Mesodermal cell (in vitro differentiated cells): ENCODE measurements at regions not wholly inside any gene's neighbourhood (a gene's known extent, or its start where the extent isn't known, plus 50 kb on each side); places are given as distances from the start of the nearest gene placed in this dataset.

Source experiments
- H3K27ac ChIP-seq: 2 replicates; pipeline ENCODE4 v1.7.0; 2013; ENCODE audit warnings: mild to moderate bottlenecking, low read depth, low read length, moderate library complexity; ENCODE audit not compliant: severe bottlenecking
- H3K36me3 ChIP-seq: 2 replicates; pipeline ENCODE4 v1.7.1; 2013; ENCODE audit warnings: mild to moderate bottlenecking, low read length, moderate library complexity; ENCODE audit not compliant: control insufficient read depth, insufficient read depth
- H3K4me1 ChIP-seq: one replicate; pipeline ENCODE4 v1.7.1; 2013; ENCODE audit warnings: mild to moderate bottlenecking, low read length; ENCODE audit not compliant: insufficient read depth, control insufficient read depth, poor library complexity, severe bottlenecking
- H3K4me3 ChIP-seq: 2 replicates; pipeline ENCODE4 v1.7.0; 2013; ENCODE audit warnings: low read length, control low read depth, mild to moderate bottlenecking; ENCODE audit not compliant: insufficient read depth, poor library complexity, severe bottlenecking; ENCODE audit errors: extremely low read depth
- H3K9me3 ChIP-seq: 2 replicates; pipeline ENCODE4 v1.7.1; 2013; ENCODE audit warnings: mild to moderate bottlenecking, low read length, moderate library complexity; ENCODE audit not compliant: control insufficient read depth
- WGBS, 2 experiments: methylation state at CpG; one replicate each; pipeline ENCODE4 v1.1.5; 2013; ENCODE audit warnings: missing lambda C conversion rate in 2 of 2; ENCODE audit not compliant: insufficient coverage in 2 of 2; 5-methylcytosine and 5-hydroxymethylcytosine counted together

GRCh38 chr14:98695809-98696208, 576.2 kb downstream of the BCL11B start:
- no peaks in the 10 kb centered on the region for H3K4me1 ChIP-seq
- no peaks in the 10 kb centered on the region for H3K36me3 ChIP-seq
- 50 to 65% methylated on average over 1 of the region's 1 CpG for WGBS, 2 experiments
- no peaks in the 10 kb centered on the region for H3K9me3 ChIP-seq
- no peak overlapping the region for H3K4me3 ChIP-seq
- no peak overlapping the region for H3K27ac ChIP-seq

GRCh38 chr14:98698341-98698740, 573.7 kb downstream of the BCL11B start:
- H3K27ac ChIP-seq, result no peak overlapping the region
- no peaks in the 10 kb centered on the region for H3K4me1 ChIP-seq
- no peaks in the 10 kb centered on the region for H3K9me3 ChIP-seq
- 88% methylated on average over 1 of the region's 3 CpGs; no CpG with 5 or more reads in 1 of the 2 experiments for WGBS, 2 experiments
- H3K36me3 ChIP-seq, result no peaks in the 10 kb centered on the region
- H3K4me3 ChIP-seq, result no peak overlapping the region

GRCh38 chr14:98700748-98701147, 571.2 kb downstream of the BCL11B start:
- Histone ChIP-seq H3K36me3 (no peaks in the 10 kb centered on the region), H3K4me1 (no peaks in the 10 kb centered on the region), H3K9me3 (no peaks in the 10 kb centered on the region), H3K4me3 (no peak overlapping the region), H3K27ac (no peak overlapping the region)
- 80% methylated on average over 3 of the region's 3 CpGs; no CpG with 5 or more reads in 1 of the 2 experiments for WGBS, 2 experiments

GRCh38 chr14:98701377-98701776, 570.6 kb downstream of the BCL11B start:
- no peak overlapping the region for H3K4me3 ChIP-seq
- no peaks in the 10 kb centered on the region for H3K36me3 ChIP-seq
- no peaks in the 10 kb centered on the region for H3K9me3 ChIP-seq
- H3K4me1 ChIP-seq, result no peaks in the 10 kb centered on the region
- 64 to 97% methylated on average over 3 of the region's 5 CpGs for WGBS, 2 experiments
- H3K27ac ChIP-seq, result no peak overlapping the region

- 49 to 57% methylated on average over 3 of the region's 3 CpGs for WGBS, 2 experiments
- no peaks in the 10 kb centered on the region for H3K4me1 ChIP-seq
- H3K4me3 ChIP-seq, result no peak overlapping the region
- no peaks in the 10 kb centered on the region for H3K36me3 ChIP-seq
- H3K9me3 ChIP-seq, result no peaks in the 10 kb centered on the region
- H3K27ac ChIP-seq, result no peak overlapping the region
Measured at GRCh38 chr14:98704441-98704840, 567.6 kb downstream of the BCL11B start.

- H3K4me1 ChIP-seq, result no peaks in the 10 kb centered on the region
- H3K27ac ChIP-seq, result no peak overlapping the region
- 63% methylated on average over 3 of the region's 7 CpGs; no CpG with 5 or more reads in 1 of the 2 experiments for WGBS, 2 experiments
- no peaks in the 10 kb centered on the region for H3K36me3 ChIP-seq
- no peaks in the 10 kb centered on the region for H3K9me3 ChIP-seq
- H3K4me3 ChIP-seq, result no peak overlapping the region
Measured at GRCh38 chr14:98705871-98706300, 566.1 kb downstream of the BCL11B start.

- Histone ChIP-seq H3K4me3 (no peak overlapping the region), H3K9me3 (no peaks in the 10 kb centered on the region), H3K4me1 (no peaks in the 10 kb centered on the region), H3K27ac (no peak overlapping the region), H3K36me3 (no peaks in the 10 kb centered on the region)
- 93% methylated on average over 3 of the region's 7 CpGs; no CpG with 5 or more reads in 1 of the 2 experiments for WGBS, 2 experiments
Measured at GRCh38 chr14:98707522-98707921, 564.5 kb downstream of the BCL11B start.

- no peak overlapping the region for H3K27ac ChIP-seq
- no peaks in the 10 kb centered on the region for H3K36me3 ChIP-seq
- no peak overlapping the region for H3K4me3 ChIP-seq
- no peaks in the 10 kb centered on the region for H3K9me3 ChIP-seq
- H3K4me1 ChIP-seq, result no peaks in the 10 kb centered on the region
Measured at GRCh38 chr14:98708555-98708954, 563.4 kb downstream of the BCL11B start.

- WGBS, 2 experiments, result 80 to 83% methylated on average over 1 to 2 of the region's 2 CpGs
- Histone ChIP-seq H3K9me3 (no peaks in the 10 kb centered on the region), H3K36me3 (no peaks in the 10 kb centered on the region), H3K4me3 (no peak overlapping the region), H3K4me1 (no peaks in the 10 kb centered on the region), H3K27ac (no peak overlapping the region)
Measured at GRCh38 chr14:98711453-98711852, 560.5 kb downstream of the BCL11B start.

- H3K27ac ChIP-seq, result no peak overlapping the region
- WGBS, 2 experiments, result 87% methylated on average over 5 to 6 of the region's 8 CpGs
- no peak overlapping the region for H3K4me3 ChIP-seq
- H3K4me1 ChIP-seq, result no peaks in the 10 kb centered on the region
- no peaks in the 10 kb centered on the region for H3K36me3 ChIP-seq
- no peaks in the 10 kb centered on the region for H3K9me3 ChIP-seq
Measured at GRCh38 chr14:98714626-98715425, 557.2 kb downstream of the BCL11B start.

GRCh38 chr14:98716133-98716532, 555.9 kb downstream of the BCL11B start:
- no peak overlapping the region for H3K4me3 ChIP-seq
- no peaks in the 10 kb centered on the region for H3K4me1 ChIP-seq
- no peaks in the 10 kb centered on the region for H3K9me3 ChIP-seq
- 89 to 91% methylated on average over 6 to 7 of the region's 7 CpGs for WGBS, 2 experiments
- H3K27ac ChIP-seq, result no peak overlapping the region
- no peaks in the 10 kb centered on the region for H3K36me3 ChIP-seq
